Caki2 (cell line): ENCODE measurements at regions not wholly inside any gene's neighbourhood (a gene's known extent, or its start where the extent isn't known, plus 50 kb on each side); places are given as distances from the start of the nearest gene placed in this dataset.

Experiments
- DNase-seq: peaks from one replicate; pipeline ENCODE4 v3.0.0-alpha.2; 2015; ENCODE audit warnings: low read depth
- in situ Hi-C: cut with HindIII; loops from 2 replicates; pipeline ENCODE4 v1.10.0; 2016; ENCODE audit warnings: low sequenced_read_pairs, low pct_unique_long_range_greater_than_20kb, mixed read lengths

- no peak for DNase-seq
- in situ Hi-C loops: no loop called here
Observed at GRCh38 chr10:123613346-123613850, 52.8 kb upstream of the GPR26 start.

GRCh38 chr10:123614888-123615287 lies 51.3 kb upstream of the GPR26 start:
- DNase-seq: peak; percentile 45
- in situ Hi-C loops: no loop called here
